ENCODE measurements at regions not wholly inside any gene's neighbourhood (a gene's known extent, or its start where the extent isn't known, plus 50 kb on each side); places are given as distances from the start of the nearest gene placed in this dataset.

GRCh38 chr9:530681-531080, 310.8 kb upstream of the DMRT1 start:
- TF ChIP-seq POLR2A (IDR thresholded peaks at IDR 0.05; ENCODE audit: low read depth, low read length) (no peak), POLR2AphosphoS5 (IDR thresholded peaks at IDR 0.05; ENCODE audit: low read depth, low read length) (no peak)
